DMS153 treated with DMSO at 0.1 percent for 48 hours (cell line): ENCODE measurements at regions not wholly inside any gene's neighbourhood (a gene's known extent, or its start where the extent isn't known, plus 50 kb on each side); places are given as distances from the start of the nearest gene placed in this dataset.

Experiments
- DNase-seq: peaks from one replicate; lab custom pipeline; 2025; ENCODE audit not compliant: unreplicated experiment; lab: John Stamatoyannopoulos, UW

DNA sequence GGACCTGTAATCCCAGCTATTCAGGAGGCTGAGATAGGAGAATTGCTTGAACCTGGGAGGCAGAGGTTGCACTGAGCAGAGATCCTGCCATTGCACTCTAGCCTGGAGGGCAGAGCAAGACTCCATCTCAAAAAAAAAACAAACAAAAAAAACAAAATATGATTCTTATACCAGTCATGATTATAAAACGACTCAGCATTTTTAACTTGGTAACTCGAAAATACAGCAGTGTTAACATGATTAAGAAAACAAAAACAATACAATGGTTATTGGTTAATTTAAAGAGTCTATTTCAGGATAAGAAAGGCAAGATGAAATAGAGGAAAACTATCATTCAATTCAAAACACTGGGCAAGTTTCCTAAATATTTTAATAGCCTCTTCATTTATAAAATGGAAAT is 865.3 kb downstream of the PCDH7 start:
- no peak for DNase-seq

DNA sequence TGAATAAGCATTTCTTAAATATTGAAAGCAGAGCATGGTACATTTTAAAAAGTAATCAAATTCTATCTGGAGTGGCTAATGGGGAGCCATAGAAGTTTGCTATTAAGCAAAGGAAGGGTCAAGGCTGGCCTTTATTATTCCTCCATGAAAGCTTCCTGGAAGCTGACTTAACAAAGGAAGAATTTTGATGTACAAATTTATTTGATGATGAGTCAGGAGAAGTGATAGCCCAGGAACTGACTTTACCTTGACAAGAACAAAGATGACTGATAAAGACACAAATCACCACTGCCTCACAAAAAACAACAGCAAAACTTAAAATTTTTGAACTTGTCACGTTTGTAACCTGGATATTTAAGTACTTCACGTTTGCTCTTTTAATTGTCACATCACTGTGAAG is 872.1 kb downstream of the PCDH7 start:
- DNase-seq: no peak

- no peak for DNase-seq
Observed at GRCh38 chr4:31595496-31595895, 875.3 kb downstream of the PCDH7 start.

- no peak for DNase-seq
Observed at GRCh38 chr4:31598639-31599038, 878.5 kb downstream of the PCDH7 start.

DNA sequence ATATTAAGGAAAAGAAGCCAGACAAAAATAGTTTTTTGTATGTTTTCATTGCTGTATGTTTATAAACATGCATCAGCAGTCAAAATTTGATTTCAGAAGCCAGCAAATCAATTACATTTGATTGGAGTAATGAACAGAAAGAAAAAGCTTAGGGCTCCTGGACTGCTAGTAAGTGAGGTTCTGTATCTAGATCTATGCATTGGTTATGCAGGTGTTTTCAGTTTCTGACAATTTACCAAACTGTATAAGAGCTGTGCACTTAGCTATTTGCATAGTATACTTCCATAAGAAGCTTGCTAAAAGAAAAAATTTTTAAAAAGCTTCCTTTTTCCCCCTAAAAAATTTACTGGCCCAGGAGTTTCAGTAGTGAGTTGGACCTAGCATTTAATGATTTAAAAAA is 881.6 kb downstream of the PCDH7 start:
- DNase-seq: no peak

DNA sequence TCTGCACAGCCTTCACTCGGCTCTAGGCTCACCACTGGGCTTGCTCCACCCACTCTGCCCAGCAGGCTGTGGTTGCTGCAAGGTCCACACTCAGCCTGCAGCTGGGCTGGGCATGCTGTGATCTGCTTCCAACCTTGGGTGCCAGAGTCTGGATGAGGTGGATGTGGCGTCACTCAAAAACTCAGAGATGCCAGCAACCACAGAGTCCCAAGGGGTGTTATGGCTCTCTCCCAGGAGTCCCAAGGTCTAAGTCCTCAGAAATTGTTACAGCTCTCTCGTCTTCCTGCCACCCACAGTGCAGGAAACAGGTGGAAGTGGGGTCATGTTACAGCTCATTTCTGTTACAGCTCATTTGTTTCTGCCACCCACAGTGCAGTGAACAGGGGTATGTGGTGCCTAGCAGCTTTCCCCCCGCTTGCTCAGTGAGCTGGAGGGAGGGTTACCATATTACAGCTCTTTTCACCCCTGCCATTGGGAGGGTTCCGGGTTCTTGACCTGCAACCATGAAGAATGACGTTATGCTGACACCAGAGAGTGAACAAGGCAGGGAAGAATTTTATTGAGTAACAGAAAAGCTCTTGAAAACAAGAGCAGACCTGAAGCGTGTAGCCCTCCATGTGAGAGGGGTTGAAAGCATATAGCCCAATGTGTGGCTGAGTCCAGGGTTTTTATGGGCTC is 893.9 kb downstream of the PCDH7 start:
- DNase-seq: no peak

- no peak for DNase-seq
Observed at GRCh38 chr4:31617667-31618066, 897.5 kb downstream of the PCDH7 start.

DNA sequence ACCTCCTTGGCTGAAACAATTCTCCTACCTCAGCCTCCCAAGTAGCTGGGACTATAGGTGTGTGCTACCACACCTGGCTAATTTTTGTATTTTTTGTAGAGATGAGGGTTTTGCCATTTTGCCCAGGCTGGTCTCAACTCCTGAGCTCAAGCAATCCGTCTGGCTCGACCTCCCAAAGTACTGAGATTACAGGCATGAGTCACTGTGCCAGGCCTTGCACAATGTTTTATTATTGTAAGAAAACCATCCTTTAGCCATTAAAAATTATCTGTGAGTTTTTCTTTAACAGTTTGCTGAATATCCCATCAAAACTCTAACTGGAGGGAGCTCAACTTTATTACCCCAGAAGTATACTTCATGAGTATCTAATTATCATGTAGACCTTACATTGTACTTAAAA is 900.3 kb downstream of the PCDH7 start:
- no peak for DNase-seq

DNA sequence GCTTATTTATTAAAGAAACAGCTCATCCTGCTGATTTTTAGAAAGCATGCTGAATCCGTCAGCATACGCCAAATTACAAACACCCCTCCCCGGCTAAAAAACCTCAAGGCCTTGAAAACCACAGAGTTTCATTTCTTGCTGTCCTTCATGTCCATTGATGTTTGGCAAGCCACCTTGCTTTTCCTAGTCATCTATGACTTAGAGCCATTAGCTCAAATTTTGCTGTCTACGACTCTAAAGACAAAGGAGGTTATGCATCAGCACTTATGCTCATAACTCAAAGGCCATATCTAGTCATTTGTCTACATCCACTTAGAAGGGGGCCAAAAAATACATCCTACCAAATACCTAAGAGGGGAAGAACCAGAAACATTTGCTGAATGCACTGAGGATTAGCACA is 925.1 kb downstream of the PCDH7 start:
- DNase-seq: no peak

DNA sequence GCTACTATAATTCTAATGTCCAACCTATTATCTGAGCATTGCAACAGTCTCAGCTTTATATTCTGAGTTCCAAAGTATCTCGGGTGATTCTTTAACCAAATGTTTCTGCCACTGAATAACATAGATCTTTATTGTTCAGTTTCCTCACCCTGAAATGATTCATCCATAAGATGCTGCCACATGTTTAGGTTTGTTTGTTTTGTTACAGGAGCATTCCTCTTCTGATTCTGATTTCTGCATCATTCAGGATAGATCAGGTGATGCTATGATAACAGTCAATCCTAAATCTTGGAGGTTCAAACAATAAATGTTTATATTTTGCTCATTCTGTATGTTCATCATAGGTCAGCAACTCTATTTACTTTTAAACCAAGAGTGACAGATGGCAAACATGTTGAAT is 927.6 kb downstream of the PCDH7 start:
- no peak for DNase-seq

GRCh38 chr4:31649878-31650277 is 929.7 kb downstream of the PCDH7 start:
- no peak for DNase-seq

DNA sequence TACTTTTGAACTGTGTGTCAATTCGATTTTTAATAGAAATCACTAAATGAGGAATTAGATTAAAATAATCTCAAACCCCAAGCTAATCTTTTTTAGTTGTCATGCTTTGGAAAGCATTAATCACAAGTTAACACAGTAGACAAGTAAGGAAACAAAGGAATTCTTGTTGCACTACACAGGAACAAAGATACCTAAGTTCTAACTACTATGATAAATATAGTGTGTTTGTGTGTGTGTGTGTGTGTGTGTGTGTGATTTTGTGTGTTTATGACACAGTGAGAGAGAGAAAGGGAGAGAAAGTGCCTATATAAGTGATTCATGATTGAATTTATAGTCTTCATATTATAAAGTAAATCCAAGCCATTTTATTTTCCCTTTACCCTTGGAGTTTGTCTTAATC is 931.4 kb downstream of the PCDH7 start:
- no peak for DNase-seq

- DNase-seq: no peak
Observed at GRCh38 chr4:31655328-31655727, 935.2 kb downstream of the PCDH7 start.

GRCh38 chr4:31657859-31658570 is 937.8 kb downstream of the PCDH7 start:
- DNase-seq: no peak

DNA sequence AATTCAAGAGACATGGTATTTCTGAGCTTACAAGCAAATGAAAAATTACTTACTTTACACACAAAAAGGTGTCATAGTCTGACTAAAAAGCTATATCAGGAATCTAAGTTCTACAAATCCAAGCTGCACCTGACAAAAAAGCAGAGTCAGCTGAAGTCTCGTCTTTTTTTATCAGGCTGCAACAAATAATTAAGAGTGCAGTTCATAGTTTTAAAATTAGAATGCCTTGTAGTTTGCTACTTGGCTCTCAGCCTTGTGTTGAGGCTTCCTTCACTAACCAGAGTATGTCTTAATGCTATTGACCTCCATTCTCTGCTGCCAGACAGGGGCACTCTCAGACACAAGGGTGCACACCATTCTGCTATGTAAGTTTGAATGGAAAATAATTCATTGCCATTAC is 940.7 kb downstream of the PCDH7 start:
- no peak for DNase-seq

- DNase-seq: no peak
Observed at GRCh38 chr4:31662951-31663350, 942.8 kb downstream of the PCDH7 start.

GRCh38 chr4:31667686-31668085 is 947.5 kb downstream of the PCDH7 start:
- no peak for DNase-seq

DNA sequence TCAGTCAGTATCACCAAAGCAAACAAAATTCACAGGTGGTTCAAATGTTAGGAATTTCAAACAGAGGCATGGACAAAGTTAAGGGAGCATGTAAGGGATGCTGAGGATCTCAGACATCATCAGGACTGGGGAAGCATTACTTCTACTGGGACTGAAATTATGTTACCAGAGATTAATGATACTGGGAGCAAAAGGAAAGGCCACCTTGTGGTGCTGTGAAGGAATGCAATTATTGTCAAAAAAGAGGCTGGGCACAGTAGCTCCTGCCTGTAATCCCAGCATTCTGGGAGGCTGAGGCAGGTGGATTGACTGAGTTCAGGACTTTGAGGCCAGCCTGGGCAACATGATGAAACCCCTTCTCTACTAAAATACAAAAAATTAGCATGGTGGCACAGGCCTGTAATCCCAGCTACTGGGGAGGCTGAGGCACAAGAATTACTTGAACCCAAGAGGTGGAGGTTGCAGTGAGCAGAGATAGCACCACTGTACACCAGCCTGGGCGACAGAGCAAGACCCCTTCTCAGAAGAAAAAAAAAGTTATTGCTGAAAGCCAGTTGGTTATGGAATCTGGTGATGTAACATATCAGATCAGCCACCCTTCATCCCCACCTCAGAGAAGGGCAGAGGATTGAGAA is 954.3 kb downstream of the PCDH7 start:
- DNase-seq: no peak

DNA sequence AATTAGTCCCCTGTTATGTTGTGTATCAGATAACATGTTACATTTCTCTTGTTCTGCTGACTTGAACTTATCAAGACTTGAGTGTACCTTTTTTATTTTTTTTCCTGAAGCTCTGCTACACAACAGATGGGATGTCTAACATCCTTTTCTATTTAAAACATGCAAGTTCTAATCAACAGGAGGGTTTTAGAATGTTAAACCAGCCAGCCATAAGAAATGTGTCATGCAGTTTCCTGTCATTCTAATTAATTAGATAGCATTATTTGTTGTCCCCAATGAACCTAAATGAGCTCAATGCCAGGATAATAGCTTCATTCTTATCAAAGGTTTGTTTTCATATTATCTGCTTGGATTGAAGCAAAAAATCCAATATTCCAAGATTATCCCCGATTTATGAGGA is 958.2 kb downstream of the PCDH7 start:
- DNase-seq: no peak

DNA sequence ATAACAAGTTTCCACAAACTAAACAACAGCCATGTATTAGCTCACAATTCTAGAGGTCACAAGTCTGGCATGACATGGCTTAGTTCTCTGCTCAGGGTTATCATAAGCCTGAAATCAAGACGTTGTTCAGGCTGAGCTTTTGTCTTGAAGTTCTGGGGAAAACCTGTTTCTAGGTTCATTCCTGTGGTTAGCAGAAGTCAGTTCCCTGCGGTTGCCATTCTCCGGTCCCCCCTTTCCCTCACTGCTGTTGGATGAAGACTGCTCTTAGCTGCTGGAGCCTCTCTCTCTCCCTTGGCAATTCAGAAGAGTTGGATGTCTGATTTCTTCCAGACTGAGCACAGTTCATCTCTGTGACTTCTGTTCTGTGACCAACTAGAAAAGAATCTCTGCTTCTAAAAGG is 962.6 kb downstream of the PCDH7 start:
- DNase-seq: no peak

DNA sequence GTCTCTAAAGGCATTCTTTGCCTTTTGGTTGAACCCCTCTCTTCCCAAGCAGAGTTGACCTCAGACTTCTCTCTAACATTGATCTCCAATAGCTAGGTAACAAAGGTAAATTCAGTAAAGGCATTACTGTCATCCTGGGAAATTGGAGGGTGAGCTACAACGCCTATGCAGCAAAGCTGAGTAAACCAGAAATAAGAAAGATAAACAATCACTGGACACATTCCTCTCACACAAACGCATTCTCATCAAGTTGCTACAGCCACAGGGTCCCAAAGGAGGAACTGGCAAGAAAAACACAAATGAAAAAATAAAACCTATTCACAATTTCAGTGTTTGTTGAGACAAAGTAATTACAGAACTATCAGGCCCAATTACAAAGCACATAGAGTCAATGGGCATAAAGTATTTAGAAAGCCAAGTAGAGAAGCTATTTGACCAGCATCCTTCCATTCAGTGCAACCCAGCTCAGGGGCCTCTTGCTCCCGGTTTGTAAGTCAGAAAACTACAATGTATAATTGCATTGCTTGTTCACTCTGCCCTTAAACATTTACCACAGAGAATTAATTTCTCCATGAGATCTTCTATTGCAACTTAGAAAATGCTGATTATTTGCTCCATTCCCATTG is 967.7 kb downstream of the PCDH7 start:
- DNase-seq: no peak

- DNase-seq: no peak
Observed at GRCh38 chr4:31692399-31692940, 972.3 kb downstream of the PCDH7 start.
